MM.1S (cell line): ENCODE measurements at regions not wholly inside any gene's neighbourhood (a gene's known extent, or its start where the extent isn't known, plus 50 kb on each side); places are given as distances from the start of the nearest gene placed in this dataset.

Experiments used
- EZH2 ChIP-seq: fragments of 300-600 bp; sonication (generic); optimal IDR thresholded peaks from 2 replicates; pipeline ENCODE3; 2017; ENCODE audit warnings: low read depth, mild to moderate bottlenecking, antibody characterized with exemption, low read length, mixed read lengths
- TF ChIP-seq, protein P1 (sequence below): fragments of 300-600 bp; sonication (generic); IDR thresholded peaks from 2 replicates; pipeline ENCODE4 v1.5.1; 2016; ENCODE audit warnings: antibody characterized with exemption, low read length, mixed read lengths

DNA sequence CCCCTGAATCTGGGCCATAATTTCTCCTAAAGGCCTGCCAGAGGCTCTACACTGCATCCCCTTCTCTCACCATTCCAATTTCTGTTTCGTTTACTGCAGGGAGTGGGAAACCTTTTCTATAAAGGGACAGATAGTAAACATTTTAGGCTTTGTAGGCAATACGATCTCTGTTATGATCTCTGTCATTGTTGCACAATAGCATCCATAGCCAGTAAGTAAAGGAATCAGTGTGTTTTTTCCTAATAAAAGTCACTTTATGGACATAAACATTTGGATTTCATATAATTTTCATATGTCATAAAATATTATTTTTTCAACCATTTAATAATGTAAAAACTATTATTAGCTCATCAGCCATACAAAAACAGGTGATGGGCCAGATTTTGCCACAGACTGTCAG, 531.7 kb downstream of the DSC3 start:
- TF ChIP-seq, protein P1, sequence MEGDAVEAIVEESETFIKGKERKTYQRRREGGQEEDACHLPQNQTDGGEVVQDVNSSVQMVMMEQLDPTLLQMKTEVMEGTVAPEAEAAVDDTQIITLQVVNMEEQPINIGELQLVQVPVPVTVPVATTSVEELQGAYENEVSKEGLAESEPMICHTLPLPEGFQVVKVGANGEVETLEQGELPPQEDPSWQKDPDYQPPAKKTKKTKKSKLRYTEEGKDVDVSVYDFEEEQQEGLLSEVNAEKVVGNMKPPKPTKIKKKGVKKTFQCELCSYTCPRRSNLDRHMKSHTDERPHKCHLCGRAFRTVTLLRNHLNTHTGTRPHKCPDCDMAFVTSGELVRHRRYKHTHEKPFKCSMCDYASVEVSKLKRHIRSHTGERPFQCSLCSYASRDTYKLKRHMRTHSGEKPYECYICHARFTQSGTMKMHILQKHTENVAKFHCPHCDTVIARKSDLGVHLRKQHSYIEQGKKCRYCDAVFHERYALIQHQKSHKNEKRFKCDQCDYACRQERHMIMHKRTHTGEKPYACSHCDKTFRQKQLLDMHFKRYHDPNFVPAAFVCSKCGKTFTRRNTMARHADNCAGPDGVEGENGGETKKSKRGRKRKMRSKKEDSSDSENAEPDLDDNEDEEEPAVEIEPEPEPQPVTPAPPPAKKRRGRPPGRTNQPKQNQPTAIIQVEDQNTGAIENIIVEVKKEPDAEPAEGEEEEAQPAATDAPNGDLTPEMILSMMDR: no peak
- no peak for TF ChIP-seq EZH2
